ENCODE measurements at regions not wholly inside any gene's neighbourhood (a gene's known extent, or its start where the extent isn't known, plus 50 kb on each side); places are given as distances from the start of the nearest gene placed in this dataset.

- DNase-seq: no peak
- peaks cover 2% of the 10 kb centered on the region; the same call in 1 of the 2 replicates for H3K9me3 ChIP-seq (ENCODE audit: control insufficient read depth, insufficient read depth, low read length)
- BruUV-seq (replicated peaks): no TSS peak
- TF ChIP-seq FOS (IDR thresholded peaks at IDR 0.05; ENCODE audit: low read depth, low read length) (no peak), MXI1 (IDR thresholded peaks at IDR 0.05; ENCODE audit: borderline replicate concordance, low read depth, low read length) (no peak), MAFK (IDR thresholded peaks at IDR 0.05; ENCODE audit: low read depth, low read length) (no peak), MAZ (IDR thresholded peaks at IDR 0.05; ENCODE audit: borderline replicate concordance, low read depth, low read length) (no peak), POLR2A (IDR thresholded peaks at IDR 0.05; ENCODE audit: low read depth, low read length) (no peak), CTCF (conservative IDR thresholded peaks at IDR 0.05; ENCODE audit: low read depth, low read length) (no peak), BHLHE40 (IDR thresholded peaks at IDR 0.05; ENCODE audit: low read depth, low read length) (no peak), ELK1 (IDR thresholded peaks at IDR 0.05; ENCODE audit: borderline replicate concordance, low read depth, low read length) (no peak), RAD21 (IDR thresholded peaks at IDR 0.05; ENCODE audit: low read length) (no peak), SMC3 (IDR thresholded peaks at IDR 0.05; ENCODE audit: low read depth, low read length) (no peak), USF2 (IDR thresholded peaks at IDR 0.05; ENCODE audit: low read depth, low read length) (no peak), CHD1 (IDR thresholded peaks at IDR 0.05; ENCODE audit: low read depth, low read length) (no peak), RCOR1 (IDR thresholded peaks at IDR 0.05; ENCODE audit: insufficient replicate concordance, low read length) (no peak), NFE2L2 (IDR thresholded peaks at IDR 0.05; ENCODE audit: low read depth, low read length) (no peak), CEBPB (IDR thresholded peaks at IDR 0.05; ENCODE audit: low read depth, low read length) (no peak), RFX5 (IDR thresholded peaks at IDR 0.05; ENCODE audit: low read depth, low read length) (no peak)
- no peak for ATAC-seq (ENCODE audit: low read depth)
- H3K18ac ChIP-seq (ENCODE audit: low read depth, low read length): no peak overlapping the region
- H4K91ac ChIP-seq (ENCODE audit: insufficient read depth, low read depth, low read length): no peak overlapping the region
- no peaks in the 10 kb centered on the region for H4K20me1 ChIP-seq (ENCODE audit: insufficient read depth, low read length)
- H3K9me1 ChIP-seq (ENCODE audit: insufficient read depth, low read length): no peaks in the 10 kb centered on the region
- H2BK120ac ChIP-seq (ENCODE audit: low read depth, low read length): no peak overlapping the region
- H3K27me3 ChIP-seq (ENCODE audit: control insufficient read depth, insufficient read depth, low read length): no peaks in the 10 kb centered on the region
- ChIA-PET CTCF (no interaction called here), POLR2A (ENCODE audit: unreplicated experiment) (no interaction called here)
- in situ Hi-C loops (cut with MboI; ENCODE audit: low sequenced_read_pairs): no loop called here
- no peak overlapping the region for H2AFZ ChIP-seq (replicated peaks; ENCODE audit: low read length, poor library complexity)
- H3K4me1 ChIP-seq (ENCODE audit: control insufficient read depth, insufficient read depth, low read length): no peaks in the 10 kb centered on the region
- no peak overlapping the region for H2BK15ac ChIP-seq (ENCODE audit: low read depth, low read length)
- H2BK20ac ChIP-seq (ENCODE audit: low read depth, low read length): no peak overlapping the region
- no peak overlapping the region for H3K23ac ChIP-seq (ENCODE audit: low read depth, low read length)
- H3K27ac ChIP-seq (ENCODE audit: insufficient read depth, low read length): no peak overlapping the region
- no peak overlapping the region for H3K4me2 ChIP-seq (ENCODE audit: low read depth, low read length)
- no peak overlapping the region for H4K8ac ChIP-seq (ENCODE audit: low read depth in 2 of 2, low read length in 2 of 2)
- no peak overlapping the region for H2BK5ac ChIP-seq (ENCODE audit: low read depth, low read length, poor library complexity, severe bottlenecking)
- no peak overlapping the region for H3K56ac ChIP-seq (ENCODE audit: extremely low read depth, insufficient read depth, low read length)
- H3K4ac ChIP-seq (ENCODE audit: low read depth, low read length): no peak overlapping the region
- H3K36me3 ChIP-seq (ENCODE audit: control insufficient read depth, insufficient read depth, low read length): no peaks in the 10 kb centered on the region
- intact Hi-C loops (cut with micrococcal nuclease): no loop called here
- H3K9ac ChIP-seq (ENCODE audit: low read depth, low read length): no peak overlapping the region
- no peak overlapping the region for H2AK9ac ChIP-seq (replicated peaks; ENCODE audit: low read depth, low read length, poor library complexity)
- WGBS, 2 experiments (ENCODE audit: extremely low coverage in 2 of 2, insufficient read length in 1 of 2): 80% methylated on average over 1 of the region's 5 CpGs; no CpG with 5 or more reads in 1 of the 2 experiments
- no peak overlapping the region for H3K4me3 ChIP-seq (ENCODE audit: insufficient read depth, low read depth, low read length)
- no peak overlapping the region for H2AK5ac ChIP-seq (ENCODE audit: low read depth, low read length)
- no peak overlapping the region for H4K5ac ChIP-seq (ENCODE audit: low read depth, low read length)
- dilution Hi-C loops (cut with HindIII; ENCODE audit: low sequenced_read_pairs, unreplicated experiment): no loop called here
- no peak overlapping the region for H3K14ac ChIP-seq (replicated peaks; ENCODE audit: low read depth, low read length)
- no peaks in the 10 kb centered on the region for H3K79me1 ChIP-seq (ENCODE audit: low read depth in 1 of 2, low read length in 2 of 2)
Measured at GRCh38 chr13:81142306-81142999, 801.5 kb upstream of the SPRY2 start.

Measured in IMR-90 (cell line).